Retinal pigment epithelial cell (primary cell): ENCODE measurements at regions not wholly inside any gene's neighbourhood (a gene's known extent, or its start where the extent isn't known, plus 50 kb on each side); places are given as distances from the start of the nearest gene placed in this dataset.

Source experiments
- DNase-seq: peaks from one replicate; pipeline ENCODE4 v3.0.0-alpha.2; 2010; ENCODE audit warnings: low read depth
- H3K4me3 ChIP-seq: 2 replicates; pipeline ENCODE4 v1.5.1; 2011; ENCODE audit warnings: mild to moderate bottlenecking, low read length, control low read depth, moderate library complexity
- TF ChIP-seq, protein P1 (sequence below): conservative IDR thresholded peaks from 2 replicates; pipeline ENCODE4 v1.5.1; 2011; ENCODE audit warnings: low read depth, low read length, control low read depth, inconsistent platforms

DNA sequence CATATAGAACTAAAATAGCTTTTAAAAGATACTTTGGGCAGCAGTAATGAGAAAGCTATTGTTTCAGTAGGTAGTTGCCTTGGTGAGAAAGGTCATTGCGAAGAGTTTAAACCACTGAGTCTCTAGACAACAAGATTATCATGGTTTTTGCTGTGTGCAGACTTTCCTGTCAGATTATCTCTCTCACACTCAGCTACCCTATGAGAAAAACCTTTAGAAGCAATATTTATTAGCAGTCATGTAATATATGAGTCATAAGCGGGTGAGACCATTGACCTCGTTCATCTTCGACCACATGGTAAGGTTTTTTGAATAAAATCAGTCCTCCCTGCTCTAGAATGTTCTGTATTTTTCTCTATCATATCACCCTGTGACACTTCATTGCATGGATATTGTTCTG is 59.9 kb downstream of the GPR65 start:
- TF ChIP-seq, protein P1, sequence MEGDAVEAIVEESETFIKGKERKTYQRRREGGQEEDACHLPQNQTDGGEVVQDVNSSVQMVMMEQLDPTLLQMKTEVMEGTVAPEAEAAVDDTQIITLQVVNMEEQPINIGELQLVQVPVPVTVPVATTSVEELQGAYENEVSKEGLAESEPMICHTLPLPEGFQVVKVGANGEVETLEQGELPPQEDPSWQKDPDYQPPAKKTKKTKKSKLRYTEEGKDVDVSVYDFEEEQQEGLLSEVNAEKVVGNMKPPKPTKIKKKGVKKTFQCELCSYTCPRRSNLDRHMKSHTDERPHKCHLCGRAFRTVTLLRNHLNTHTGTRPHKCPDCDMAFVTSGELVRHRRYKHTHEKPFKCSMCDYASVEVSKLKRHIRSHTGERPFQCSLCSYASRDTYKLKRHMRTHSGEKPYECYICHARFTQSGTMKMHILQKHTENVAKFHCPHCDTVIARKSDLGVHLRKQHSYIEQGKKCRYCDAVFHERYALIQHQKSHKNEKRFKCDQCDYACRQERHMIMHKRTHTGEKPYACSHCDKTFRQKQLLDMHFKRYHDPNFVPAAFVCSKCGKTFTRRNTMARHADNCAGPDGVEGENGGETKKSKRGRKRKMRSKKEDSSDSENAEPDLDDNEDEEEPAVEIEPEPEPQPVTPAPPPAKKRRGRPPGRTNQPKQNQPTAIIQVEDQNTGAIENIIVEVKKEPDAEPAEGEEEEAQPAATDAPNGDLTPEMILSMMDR, result no peak
- H3K4me3 ChIP-seq, result no peak overlapping the region
- DNase-seq, result no peak

DNA sequence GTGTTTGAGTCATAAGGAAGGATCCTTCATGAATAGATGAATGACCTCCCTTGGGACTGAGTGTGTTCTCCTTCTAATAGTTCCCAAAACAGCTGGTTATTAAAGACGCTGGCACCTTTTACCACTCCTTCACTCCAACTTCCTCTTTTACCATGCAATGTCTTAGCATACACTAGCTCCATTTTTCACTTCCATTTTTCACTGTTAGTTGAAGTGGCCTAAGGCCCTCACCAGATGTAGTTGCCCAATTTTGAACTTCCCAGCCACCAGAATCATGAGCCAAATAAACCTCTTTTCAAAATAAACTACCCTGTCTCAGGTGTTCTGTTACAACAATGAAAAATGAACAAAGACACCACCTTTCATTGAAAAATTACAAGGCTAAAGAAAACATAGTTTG is 64.7 kb downstream of the GPR65 start:
- H3K4me3 ChIP-seq, result no peak overlapping the region
- TF ChIP-seq, protein P1, result no peak
- DNase-seq, result no peak

DNA sequence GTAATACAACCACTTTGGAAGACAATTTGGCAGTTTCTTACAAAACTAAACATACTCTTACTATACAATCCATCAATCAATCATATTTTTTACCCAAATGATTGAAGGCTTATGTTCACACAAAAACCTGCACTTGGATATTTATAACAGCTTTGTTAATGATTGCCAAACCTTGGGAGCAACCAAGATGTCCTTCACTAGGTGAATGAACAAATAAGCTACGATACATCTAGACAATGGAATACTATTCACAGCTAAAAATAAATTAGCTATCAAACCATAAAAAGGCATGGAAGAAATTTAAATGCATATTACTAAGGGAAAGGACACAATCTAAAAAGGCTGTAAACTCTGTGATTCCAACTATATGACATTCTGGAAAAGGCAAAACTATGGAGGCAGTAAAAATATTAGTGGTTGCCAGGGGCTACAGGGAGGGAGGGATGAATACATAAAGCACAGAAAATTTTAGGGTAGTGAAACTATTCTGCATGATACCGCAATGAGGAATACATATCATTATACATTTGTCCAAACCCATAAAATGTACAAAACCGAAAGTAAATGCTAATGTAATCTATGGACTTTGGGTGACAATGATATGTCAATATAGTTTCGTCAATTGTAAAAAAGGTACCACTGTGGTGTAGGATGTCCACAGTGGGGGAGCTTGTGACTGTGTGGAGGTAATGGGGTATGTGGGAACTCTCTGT is 70.5 kb downstream of the GPR65 start:
- TF ChIP-seq, protein P1, result no peak
- DNase-seq, result no peak
- H3K4me3 ChIP-seq, result no peak overlapping the region

DNA sequence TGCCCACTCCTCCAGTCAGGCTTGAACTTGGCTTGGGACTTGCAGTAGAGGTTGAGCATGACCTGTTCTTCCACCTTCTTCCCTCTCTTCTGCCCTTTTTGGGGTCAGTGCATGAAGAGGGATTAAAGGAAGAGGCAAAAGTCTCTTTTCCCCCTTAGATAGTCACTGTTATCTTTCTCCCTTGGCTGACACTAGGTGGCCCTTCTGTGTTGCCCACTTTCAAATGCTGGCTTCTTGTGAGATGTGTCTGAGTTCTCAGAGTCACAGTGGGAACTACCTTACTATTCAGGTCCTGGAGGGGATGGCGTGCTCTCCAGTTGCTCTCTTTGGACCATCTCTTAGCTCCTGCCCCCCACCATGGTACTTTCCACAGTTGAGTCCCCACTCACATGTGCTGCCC is 73.6 kb downstream of the GPR65 start:
- TF ChIP-seq, protein P1, result no peak
- no peak overlapping the region for H3K4me3 ChIP-seq
- no peak for DNase-seq

DNA sequence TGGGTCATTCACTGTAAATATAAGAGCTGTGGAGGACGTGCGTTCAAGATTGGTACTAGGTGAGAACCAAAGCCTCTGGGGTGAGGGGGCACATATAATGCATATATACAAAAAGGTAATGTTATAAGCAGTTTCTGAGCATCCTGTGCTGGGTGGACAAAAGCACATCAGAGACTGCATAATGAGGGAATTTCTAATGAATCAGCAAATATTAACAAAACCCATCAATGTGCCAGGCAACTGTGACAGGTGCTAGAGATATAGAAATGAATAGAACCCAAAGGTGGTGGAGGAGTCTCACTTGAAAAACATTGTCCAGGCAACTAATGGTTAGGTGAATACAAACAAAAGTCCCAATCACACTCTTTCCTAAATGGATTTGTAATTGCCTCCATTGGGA is 74.7 kb downstream of the GPR65 start:
- DNase-seq, result no peak
- TF ChIP-seq, protein P1, result no peak

DNA sequence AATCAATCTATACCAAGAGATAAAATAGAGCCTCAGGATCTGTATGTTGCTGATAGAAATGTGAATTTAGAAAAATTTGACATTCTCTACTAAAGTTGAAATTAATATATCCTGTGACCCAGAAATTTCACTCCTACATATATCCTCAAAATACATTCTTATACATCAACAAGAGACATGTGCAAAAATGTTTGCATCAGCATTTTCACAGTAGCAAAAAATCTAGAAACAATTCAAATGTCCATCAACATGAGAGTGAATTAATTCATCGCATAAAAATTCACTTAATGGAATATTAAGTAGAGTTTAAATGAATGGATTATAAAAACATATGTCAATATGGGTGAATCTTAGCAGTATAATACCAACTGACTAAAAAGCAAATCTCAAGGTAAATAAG is 80.8 kb downstream of the GPR65 start:
- DNase-seq, result no peak
- H3K4me3 ChIP-seq, result no peak overlapping the region
- TF ChIP-seq, protein P1, result no peak

More for the DNA sequence above, 74.7 kb downstream of the GPR65 start:
- H3K4me3 ChIP-seq, result no peak overlapping the region

DNA sequence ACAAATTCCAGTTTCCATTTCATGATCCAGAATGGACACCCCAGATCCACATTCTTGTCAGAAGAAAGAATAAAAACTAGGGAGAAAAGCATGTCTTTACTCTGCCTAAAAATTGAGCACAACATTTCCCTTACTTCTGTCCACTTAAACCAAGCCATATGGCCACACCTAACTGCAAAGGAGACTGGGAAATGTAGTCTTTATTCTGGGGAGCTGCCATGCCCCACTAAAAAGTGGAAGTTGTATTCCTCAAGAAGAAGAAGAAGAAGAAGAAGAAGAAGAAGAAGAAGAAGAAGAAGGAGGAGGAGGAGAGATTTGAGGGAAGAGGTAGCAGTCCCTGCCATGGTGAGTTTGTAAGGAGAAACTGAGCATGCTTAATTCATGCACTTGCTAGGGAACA is 84.5 kb downstream of the GPR65 start:
- H3K4me3 ChIP-seq, result no peak overlapping the region
- TF ChIP-seq, protein P1, result no peak
- DNase-seq, result no peak
